ENCODE measurements at regions not wholly inside any gene's neighbourhood (a gene's known extent, or its start where the extent isn't known, plus 50 kb on each side); places are given as distances from the start of the nearest gene placed in this dataset.

DNA sequence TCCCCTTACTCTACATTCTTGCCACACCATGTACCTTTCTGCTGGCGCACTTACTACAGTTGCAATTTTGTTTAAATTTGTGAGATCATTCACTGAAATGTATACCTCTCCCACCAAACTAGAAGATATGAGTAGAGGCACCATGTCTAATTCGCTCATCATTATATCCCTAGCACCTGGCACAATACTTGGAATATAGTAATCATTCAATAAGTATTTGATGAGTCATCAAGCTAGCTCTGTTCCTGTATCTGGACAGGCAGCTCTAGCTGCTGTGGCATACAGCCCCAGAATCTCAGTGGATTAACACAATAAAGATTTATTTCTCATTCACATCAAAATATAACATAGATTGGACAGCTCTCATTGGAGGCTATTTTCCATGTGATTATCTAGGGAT, 245.9 kb downstream of the IDS start:
- DNase-seq: no peak
- WGBS, 4 donors: 68 to 78% (median 74%) methylated on average over 2 of the region's 2 CpGs
- H3K27ac ChIP-seq: no peak overlapping the region

DNA sequence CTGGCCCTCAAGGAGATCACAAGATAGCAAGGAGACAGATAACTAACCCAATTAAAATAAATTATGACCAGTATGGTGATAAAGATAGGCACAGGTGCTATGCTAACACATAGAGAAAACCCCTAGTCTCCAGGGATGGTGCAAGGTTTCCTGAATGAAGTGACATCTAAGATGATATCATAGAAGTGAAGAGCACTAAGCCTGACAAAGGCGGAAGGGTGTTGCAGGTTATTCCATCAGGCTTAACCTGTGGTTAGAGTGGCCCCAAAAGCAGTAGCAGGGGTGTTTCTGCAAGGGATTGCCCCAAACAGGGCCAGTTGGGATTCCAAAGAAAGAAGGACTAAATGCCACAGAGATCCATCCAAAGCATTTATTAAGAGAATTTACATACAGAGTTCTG, 249.2 kb downstream of the IDS start:
- Histone ChIP-seq H3K36me3 (replicated peaks in 1 of 2) (no peaks in the 10 kb centered on the region), H3K4me3 (no peak overlapping the region), H3K4me1 (replicated peaks in 1 of 2) (no peaks in the 10 kb centered on the region), H3K27ac (no peak overlapping the region), H3K27me3 (no peaks in the 10 kb centered on the region), H3K9me3 (replicated peaks in 1 of 3) (no peaks in the 10 kb centered on the region)
- WGBS, 4 donors: 63 to 84% (median 70%) methylated on average over 1 of the region's 1 CpG
- no peak for DNase-seq
- intact Hi-C loops (cut with DNase I): no loop called here
- TF ChIP-seq, protein P1, sequence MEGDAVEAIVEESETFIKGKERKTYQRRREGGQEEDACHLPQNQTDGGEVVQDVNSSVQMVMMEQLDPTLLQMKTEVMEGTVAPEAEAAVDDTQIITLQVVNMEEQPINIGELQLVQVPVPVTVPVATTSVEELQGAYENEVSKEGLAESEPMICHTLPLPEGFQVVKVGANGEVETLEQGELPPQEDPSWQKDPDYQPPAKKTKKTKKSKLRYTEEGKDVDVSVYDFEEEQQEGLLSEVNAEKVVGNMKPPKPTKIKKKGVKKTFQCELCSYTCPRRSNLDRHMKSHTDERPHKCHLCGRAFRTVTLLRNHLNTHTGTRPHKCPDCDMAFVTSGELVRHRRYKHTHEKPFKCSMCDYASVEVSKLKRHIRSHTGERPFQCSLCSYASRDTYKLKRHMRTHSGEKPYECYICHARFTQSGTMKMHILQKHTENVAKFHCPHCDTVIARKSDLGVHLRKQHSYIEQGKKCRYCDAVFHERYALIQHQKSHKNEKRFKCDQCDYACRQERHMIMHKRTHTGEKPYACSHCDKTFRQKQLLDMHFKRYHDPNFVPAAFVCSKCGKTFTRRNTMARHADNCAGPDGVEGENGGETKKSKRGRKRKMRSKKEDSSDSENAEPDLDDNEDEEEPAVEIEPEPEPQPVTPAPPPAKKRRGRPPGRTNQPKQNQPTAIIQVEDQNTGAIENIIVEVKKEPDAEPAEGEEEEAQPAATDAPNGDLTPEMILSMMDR (IDR thresholded peaks at IDR 0.05): no peak
- TF ChIP-seq POLR2A (IDR thresholded peaks at IDR 0.05): no peak

More for the DNA sequence above, 245.9 kb downstream of the IDS start:
- Histone ChIP-seq H3K4me1 (replicated peaks in 1 of 2) (no peaks in the 10 kb centered on the region), H3K4me3 (no peak overlapping the region), H3K36me3 (replicated peaks in 1 of 2) (no peaks in the 10 kb centered on the region), H3K9me3 (replicated peaks in 1 of 3) (no peaks in the 10 kb centered on the region), H3K27me3 (no peaks in the 10 kb centered on the region)
- TF ChIP-seq POLR2A (IDR thresholded peaks at IDR 0.05): no peak
- intact Hi-C loops (cut with DNase I): no loop called here

DNA sequence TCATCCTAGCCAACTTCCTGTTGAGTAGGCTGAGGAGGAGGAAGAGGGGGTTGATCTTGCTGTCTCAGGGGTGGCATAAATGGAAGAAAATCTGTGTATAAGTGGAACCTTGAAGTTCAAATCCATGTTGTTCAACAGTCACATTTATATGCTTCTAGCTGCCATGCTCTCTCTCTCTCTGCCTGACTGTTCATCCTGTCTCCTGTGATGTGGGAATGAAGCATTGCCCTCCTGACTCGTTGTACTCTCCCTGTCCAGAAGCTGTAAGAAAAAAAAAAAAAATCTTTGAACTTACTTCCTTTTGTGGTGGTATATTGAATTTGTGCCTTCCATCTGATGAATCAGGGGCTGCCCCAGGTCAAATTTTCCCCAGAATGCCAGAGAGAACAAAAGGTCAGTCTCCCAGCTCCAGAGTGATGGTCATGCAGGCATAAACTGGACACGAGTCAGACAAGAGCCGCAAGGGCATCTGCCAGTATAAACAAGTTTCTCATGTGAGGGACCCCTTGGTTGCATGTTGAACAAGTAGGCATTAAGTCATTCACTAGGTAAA, 257.0 kb downstream of the IDS start:
- 27 to 57% (median 50%) methylated on average over 3 of the region's 3 CpGs for whole genome bisulfite sequencing, 4 donors
- TF ChIP-seq POLR2A (IDR thresholded peaks at IDR 0.05): no peak
- TF ChIP-seq, protein P1 (IDR thresholded peaks at IDR 0.05): no peak
- DNase-seq: no peak
- H3K4me1 ChIP-seq (replicated peaks in 1 of 2): no peaks in the 10 kb centered on the region
- intact Hi-C loops (cut with DNase I): no loop called here
- H3K27me3 ChIP-seq: no peaks in the 10 kb centered on the region
- no peak overlapping the region for H3K4me3 ChIP-seq
- no peak overlapping the region for H3K27ac ChIP-seq
- no peaks in the 10 kb centered on the region for H3K9me3 ChIP-seq (replicated peaks in 1 of 3)
- H3K36me3 ChIP-seq (replicated peaks in 1 of 2): no peaks in the 10 kb centered on the region

DNA sequence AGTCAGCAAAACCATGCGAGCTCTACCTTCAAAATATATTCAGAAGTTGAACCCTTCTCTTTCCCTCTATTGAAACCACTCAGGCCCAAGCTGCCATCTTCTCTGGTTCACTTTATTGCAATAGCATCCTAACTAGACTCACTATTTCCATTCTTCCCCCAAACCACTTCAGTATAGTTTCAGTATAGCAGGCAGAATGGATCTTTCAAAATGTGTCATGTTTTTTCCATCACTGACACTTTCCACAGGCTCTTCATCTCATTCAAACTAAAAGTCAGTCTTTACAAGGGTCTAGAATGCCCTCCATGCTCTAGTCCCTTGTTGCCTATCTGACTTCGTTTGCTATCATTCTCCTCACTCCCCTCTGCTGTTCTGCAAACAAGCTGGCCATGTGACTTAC, 274.4 kb downstream of the IDS start:
- intact Hi-C loops (cut with DNase I): no loop called here
- WGBS, 4 donors: 50 to 60% (median 55%) methylated on average over 2 of the region's 2 CpGs

DNA sequence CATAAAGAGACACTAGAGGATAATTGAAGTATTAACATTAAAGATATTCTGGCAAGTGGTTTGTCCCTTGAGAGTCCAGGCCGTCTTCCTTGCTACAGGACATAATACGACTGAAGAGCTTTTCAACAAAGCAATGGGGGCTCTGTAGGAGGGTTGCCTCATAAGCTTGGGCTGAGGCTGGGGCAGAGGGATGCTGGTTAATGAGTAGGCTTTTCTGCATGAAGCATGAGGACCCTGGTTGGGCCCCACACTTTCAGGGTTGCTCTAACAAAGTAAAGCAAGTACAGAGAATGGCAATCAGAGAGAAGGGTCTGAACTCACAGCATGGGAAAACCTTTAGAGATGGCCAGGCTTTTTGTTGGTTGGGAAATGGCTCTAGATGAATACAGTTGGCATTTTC, 281.3 kb downstream of the IDS start:
- H3K4me1 ChIP-seq (replicated peaks in 1 of 2): no peaks in the 10 kb centered on the region
- no peak overlapping the region for H3K27ac ChIP-seq
- intact Hi-C loops (cut with DNase I): no loop called here
- no peaks in the 10 kb centered on the region for H3K9me3 ChIP-seq (replicated peaks in 1 of 3)
- DNase-seq: no peak
- TF ChIP-seq, protein P1 (IDR thresholded peaks at IDR 0.05): no peak
- TF ChIP-seq POLR2A (IDR thresholded peaks at IDR 0.05): no peak
- H3K36me3 ChIP-seq (replicated peaks in 1 of 2): no peaks in the 10 kb centered on the region
- no peak overlapping the region for H3K4me3 ChIP-seq
- WGBS, 4 donors: 56 to 79% (median 68%) methylated on average over 2 of the region's 2 CpGs
- no peaks in the 10 kb centered on the region for H3K27me3 ChIP-seq

More for the DNA sequence above, 274.4 kb downstream of the IDS start:
- TF ChIP-seq POLR2A (IDR thresholded peaks at IDR 0.05): no peak
- TF ChIP-seq, protein P1 (IDR thresholded peaks at IDR 0.05): no peak
- Histone ChIP-seq H3K36me3 (replicated peaks in 1 of 2) (no peaks in the 10 kb centered on the region), H3K4me3 (no peak overlapping the region), H3K27ac (no peak overlapping the region), H3K4me1 (replicated peaks in 1 of 2) (no peaks in the 10 kb centered on the region), H3K27me3 (peaks cover 12% of the 10 kb centered on the region), H3K9me3 (replicated peaks in 1 of 3) (no peaks in the 10 kb centered on the region)
- no peak for DNase-seq
